HG03442 (cell line): ENCODE measurements at regions not wholly inside any gene's neighbourhood (a gene's known extent, or its start where the extent isn't known, plus 50 kb on each side); places are given as distances from the start of the nearest gene placed in this dataset.

Experiments
- ATAC-seq: cut with Tn5 transposase; IDR thresholded peaks from one replicate; pipeline ENCODE4 v1.9.1; 2021; ENCODE audit warnings: mild to moderate bottlenecking, moderate library complexity; ENCODE audit not compliant: unreplicated experiment

GRCh38 chr2:138175066-138175465 is 210.8 kb downstream of the HNMT start:
- ATAC-seq, result no peak

- ATAC-seq, result no peak
Observed at GRCh38 chr2:138176862-138177439, 212.7 kb downstream of the HNMT start.

- ATAC-seq, result no peak
Observed at GRCh38 chr2:138177693-138178092, 213.4 kb downstream of the HNMT start.

GRCh38 chr2:138180692-138181386 is 216.6 kb downstream of the HNMT start:
- no peak for ATAC-seq

GRCh38 chr2:138182250-138182936 is 218.1 kb downstream of the HNMT start:
- no peak for ATAC-seq

GRCh38 chr2:138182937-138183312 is 218.7 kb downstream of the HNMT start:
- ATAC-seq, result no peak

- no peak for ATAC-seq
Observed at GRCh38 chr2:138183705-138184104, 219.4 kb downstream of the HNMT start.

- no peak for ATAC-seq
Observed at GRCh38 chr2:138184428-138184827, 220.2 kb downstream of the HNMT start.

- no peak for ATAC-seq
Observed at GRCh38 chr2:138185827-138186226, 221.6 kb downstream of the HNMT start.

- ATAC-seq, result no peak
Observed at GRCh38 chr2:138187221-138187620, 222.9 kb downstream of the HNMT start.

- no peak for ATAC-seq
Observed at GRCh38 chr2:138190999-138191398, 226.7 kb downstream of the HNMT start.

GRCh38 chr2:138193416-138194213 is 229.3 kb downstream of the HNMT start:
- no peak for ATAC-seq

GRCh38 chr2:138201286-138201685 is 237.0 kb downstream of the HNMT start:
- no peak for ATAC-seq

- ATAC-seq, result no peak
Observed at GRCh38 chr2:138202762-138203161, 238.5 kb downstream of the HNMT start.

GRCh38 chr2:138205281-138205680 is 241.0 kb downstream of the HNMT start:
- ATAC-seq, result no peak

- ATAC-seq, result no peak
Observed at GRCh38 chr2:138207074-138207930, 243.0 kb downstream of the HNMT start.

- ATAC-seq, result no peak
Observed at GRCh38 chr2:138209009-138209408, 244.7 kb downstream of the HNMT start.

- ATAC-seq, result no peak
Observed at GRCh38 chr2:138210487-138210886, 246.2 kb downstream of the HNMT start.

- no peak for ATAC-seq
Observed at GRCh38 chr2:138212434-138212833, 248.2 kb downstream of the HNMT start.

GRCh38 chr2:138213084-138213483 is 248.8 kb downstream of the HNMT start:
- ATAC-seq, result peak; percentile 55

GRCh38 chr2:138213624-138214023 is 249.4 kb downstream of the HNMT start:
- ATAC-seq, result no peak
